Skeletal muscle satellite cell (primary cell): ENCODE measurements at regions not wholly inside any gene's neighbourhood (a gene's known extent, or its start where the extent isn't known, plus 50 kb on each side); places are given as distances from the start of the nearest gene placed in this dataset.
A peak's percentile ranks its signal among the peaks of the same experiment; 100 is the strongest.

Experiments
- H3K27me3 ChIP-seq: 2 replicates; pipeline ENCODE4 v1.7.0; 2013; ENCODE audit warnings: low read length; ENCODE audit not compliant: control insufficient read depth, insufficient read depth
- H3K36me3 ChIP-seq: 2 replicates; pipeline ENCODE4 v1.7.0; 2013; ENCODE audit warnings: mild to moderate bottlenecking, control low read depth, low read length; ENCODE audit not compliant: insufficient read depth
- H3K4me1 ChIP-seq: 2 replicates; pipeline ENCODE4 v1.7.0; 2013; ENCODE audit warnings: low read length; ENCODE audit not compliant: control insufficient read depth, insufficient read depth
- H3K4me2 ChIP-seq: 2 replicates; pipeline ENCODE4 v1.7.0; 2013; ENCODE audit warnings: mild to moderate bottlenecking, low read length
- H3K4me3 ChIP-seq: 2 replicates; pipeline ENCODE4 v1.7.0; 2013; ENCODE audit warnings: low read length
- H3K9ac ChIP-seq: 2 replicates; pipeline ENCODE4 v1.7.0; 2013; ENCODE audit warnings: mild to moderate bottlenecking, low read depth, low read length, moderate library complexity
- H3K9me3 ChIP-seq: replicated peaks from 2 replicates; pipeline ENCODE4 v1.7.0; 2013; ENCODE audit warnings: mild to moderate bottlenecking, control low read depth, low read length

DNA sequence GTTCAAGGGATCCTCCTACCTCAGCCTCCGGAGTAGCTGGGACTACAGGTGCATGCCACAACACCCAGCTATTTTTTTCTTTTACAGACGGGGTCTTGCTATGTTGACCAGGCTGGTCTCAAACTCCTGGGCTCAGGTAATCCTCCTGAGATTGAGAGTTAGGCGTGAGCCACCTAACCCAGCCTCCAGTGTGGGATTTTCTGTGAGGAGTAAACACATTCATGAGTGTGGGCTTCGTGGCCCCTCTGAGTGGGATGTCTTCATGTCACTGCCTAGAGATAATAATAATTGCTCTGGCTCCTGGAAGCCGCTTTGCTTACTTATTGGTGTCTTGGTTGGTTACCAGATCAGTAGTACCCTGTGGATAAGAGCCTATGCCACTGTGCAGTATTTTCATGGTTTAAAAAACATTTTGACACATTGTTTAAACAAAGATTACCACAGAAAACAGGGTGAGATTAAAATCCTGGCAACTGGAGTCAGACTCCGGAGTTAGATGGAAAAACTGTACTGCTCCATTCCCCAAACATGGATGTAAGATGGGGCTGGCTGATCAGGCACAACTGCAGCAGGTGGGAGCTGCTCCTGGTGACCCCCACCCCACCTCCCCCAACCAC is 159.1 kb upstream of the RAB4A start:
- Histone ChIP-seq H3K27me3 (peaks cover 4% of the 10 kb centered on the region), H3K4me3 (no peak overlapping the region), H3K9ac (no peak overlapping the region), H3K36me3 (no peaks in the 10 kb centered on the region), H3K9me3 (no peaks in the 10 kb centered on the region), H3K4me2 (no peak overlapping the region), H3K4me1 (no peaks in the 10 kb centered on the region)

DNA sequence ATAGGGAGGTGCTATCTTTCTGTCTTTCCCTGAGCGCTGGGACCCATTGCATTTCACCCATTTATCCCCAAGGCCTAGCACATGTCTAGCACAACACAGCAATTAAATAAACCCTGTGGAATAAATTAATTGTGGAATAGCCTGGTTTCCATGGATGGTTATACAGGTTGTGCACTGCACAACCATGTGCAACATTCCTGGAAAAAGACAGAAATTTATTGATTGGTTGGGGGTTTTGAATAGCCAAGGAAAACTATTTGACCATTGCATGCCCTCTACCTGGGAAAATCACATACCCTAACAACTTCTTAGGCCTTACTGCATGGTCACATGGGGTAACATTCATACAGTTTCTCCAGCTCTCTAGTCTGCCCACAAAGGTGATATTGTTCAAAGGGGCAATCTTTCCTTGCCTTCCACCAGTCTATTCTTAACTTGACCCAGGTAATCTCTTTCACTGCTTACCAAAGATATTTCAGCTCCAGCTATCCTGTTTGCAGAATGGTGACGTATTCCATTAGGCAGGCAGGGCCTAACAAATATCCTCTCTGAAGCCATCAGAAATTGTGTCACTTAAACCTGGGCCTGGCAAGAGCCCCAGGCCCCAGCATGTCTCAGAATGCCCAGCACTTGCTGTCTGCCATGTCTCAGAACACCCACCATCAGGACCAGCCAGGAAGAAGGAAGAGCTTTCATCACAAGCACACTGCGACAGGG is 157.9 kb upstream of the RAB4A start:
- Histone ChIP-seq H3K4me2 (no peak overlapping the region), H3K9me3 (no peaks in the 10 kb centered on the region), H3K4me3 (no peak overlapping the region), H3K36me3 (no peaks in the 10 kb centered on the region), H3K27me3 (peaks cover 4% of the 10 kb centered on the region), H3K4me1 (peaks cover 5% of the 10 kb centered on the region), H3K9ac (no peak overlapping the region)

- Histone ChIP-seq H3K27me3 (peaks cover under 1% of the 10 kb centered on the region), H3K9ac (no peak overlapping the region), H3K4me2 (no peak overlapping the region), H3K4me1 (peaks cover 5% of the 10 kb centered on the region), H3K36me3 (no peaks in the 10 kb centered on the region), H3K9me3 (no peaks in the 10 kb centered on the region), H3K4me3 (no peak overlapping the region)
Observed at GRCh38 chr1:229114315-229114714, 156.6 kb upstream of the RAB4A start.

DNA sequence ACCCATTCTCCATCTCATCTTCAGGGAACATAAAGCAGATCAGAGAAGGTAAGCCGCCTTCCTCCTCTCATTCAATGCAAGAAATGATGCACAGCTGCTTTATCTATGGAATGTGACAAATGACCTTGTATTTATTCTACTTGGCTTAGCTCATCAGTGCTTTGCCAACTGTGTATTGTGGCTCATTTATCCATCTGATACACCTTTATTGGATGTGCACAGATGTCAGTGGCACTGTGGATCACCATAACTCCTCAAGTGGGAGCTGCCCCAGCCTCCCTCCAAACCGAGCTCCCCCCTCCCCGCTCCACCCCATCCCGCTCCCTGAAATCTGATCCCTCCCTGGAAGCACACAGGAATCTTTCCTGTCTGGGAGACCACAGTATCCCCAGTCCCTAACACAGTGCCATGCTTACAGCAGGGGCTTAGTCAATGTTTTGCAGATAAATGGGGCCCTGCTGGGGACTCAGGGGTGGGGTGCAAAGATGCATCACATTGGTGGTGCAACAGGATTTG is 156.0 kb upstream of the RAB4A start:
- H3K27me3 ChIP-seq: no peaks in the 10 kb centered on the region
- no peaks in the 10 kb centered on the region for H3K36me3 ChIP-seq
- peaks cover 5% of the 10 kb centered on the region for H3K4me1 ChIP-seq
- H3K9ac ChIP-seq: no peak overlapping the region
- H3K4me3 ChIP-seq: no peak overlapping the region
- no peak overlapping the region for H3K4me2 ChIP-seq
- no peaks in the 10 kb centered on the region for H3K9me3 ChIP-seq

DNA sequence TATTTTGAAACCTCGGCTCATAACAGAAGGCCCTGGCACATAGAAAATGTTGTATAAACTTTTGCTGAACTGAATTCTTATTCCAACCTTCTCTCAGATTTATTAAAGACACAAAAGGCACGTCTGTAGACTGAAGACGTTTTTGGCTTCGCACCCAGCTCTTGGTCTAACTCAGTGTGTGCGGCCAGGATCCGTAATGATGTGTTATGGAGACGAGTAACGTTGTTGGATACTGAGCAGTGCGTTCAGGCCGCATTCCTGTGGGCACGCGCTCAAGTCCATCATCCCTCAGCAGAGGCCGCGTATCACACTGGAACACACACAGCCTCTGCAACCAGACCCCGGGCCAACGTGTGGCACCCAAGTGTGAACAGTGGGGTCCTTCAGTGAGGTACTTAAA is 154.8 kb upstream of the RAB4A start:
- Histone ChIP-seq H3K27me3 (no peaks in the 10 kb centered on the region), H3K9ac (no peak overlapping the region), H3K9me3 (no peaks in the 10 kb centered on the region), H3K4me1 (peaks cover 5% of the 10 kb centered on the region), H3K36me3 (no peaks in the 10 kb centered on the region), H3K4me3 (no peak overlapping the region), H3K4me2 (no peak overlapping the region)

DNA sequence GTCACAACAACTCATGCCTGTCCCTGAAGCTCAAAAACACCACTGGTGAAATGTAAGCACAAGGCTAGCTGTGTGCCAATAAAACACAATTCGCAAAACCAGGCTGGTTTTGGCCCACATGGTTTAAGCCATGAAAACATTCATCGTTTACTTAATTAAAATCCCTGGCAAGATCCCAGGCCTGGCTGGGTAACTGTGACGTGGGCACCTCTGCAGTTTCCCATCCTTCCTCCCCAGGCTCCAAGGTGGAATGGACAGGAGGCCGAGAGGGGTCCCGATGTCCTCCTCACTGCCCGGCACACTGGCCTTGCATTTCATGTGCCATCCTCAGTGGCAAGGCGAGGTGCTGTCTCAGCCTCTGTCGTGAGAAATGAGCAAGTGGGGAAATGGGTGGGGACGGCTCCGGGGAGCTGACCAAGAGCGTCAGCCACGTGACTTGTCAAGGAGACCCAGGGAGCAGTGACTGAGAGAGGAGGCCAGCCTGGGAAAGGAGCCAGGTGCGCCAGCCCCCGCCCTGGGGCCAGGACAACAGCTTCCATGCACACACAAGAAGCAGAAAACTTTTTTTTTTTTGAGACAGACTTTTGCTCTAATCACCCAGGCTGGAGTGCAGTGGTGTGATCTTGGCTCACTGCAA is 153.1 kb upstream of the RAB4A start:
- Histone ChIP-seq H3K36me3 (no peaks in the 10 kb centered on the region), H3K9ac (no peak overlapping the region), H3K9me3 (no peaks in the 10 kb centered on the region), H3K4me2 (peak overlapping the region; percentile 1), H3K4me3 (no peak overlapping the region), H3K4me1 (peaks cover 5% of the 10 kb centered on the region), H3K27me3 (no peaks in the 10 kb centered on the region)

- H3K36me3 ChIP-seq: no peaks in the 10 kb centered on the region
- peaks cover 5% of the 10 kb centered on the region for H3K4me1 ChIP-seq
- H3K4me3 ChIP-seq: no peak overlapping the region
- peaks cover under 1% of the 10 kb centered on the region for H3K27me3 ChIP-seq
- H3K9ac ChIP-seq: no peak overlapping the region
- H3K4me2 ChIP-seq: no peak overlapping the region
- no peaks in the 10 kb centered on the region for H3K9me3 ChIP-seq
Observed at GRCh38 chr1:229118477-229119061, 152.3 kb upstream of the RAB4A start.

- Histone ChIP-seq H3K4me1 (peaks cover 5% of the 10 kb centered on the region), H3K4me3 (no peak overlapping the region), H3K4me2 (no peak overlapping the region), H3K9ac (no peak overlapping the region), H3K36me3 (no peaks in the 10 kb centered on the region), H3K9me3 (no peaks in the 10 kb centered on the region), H3K27me3 (peaks cover 6% of the 10 kb centered on the region)
Observed at GRCh38 chr1:229119161-229119560, 151.8 kb upstream of the RAB4A start.

DNA sequence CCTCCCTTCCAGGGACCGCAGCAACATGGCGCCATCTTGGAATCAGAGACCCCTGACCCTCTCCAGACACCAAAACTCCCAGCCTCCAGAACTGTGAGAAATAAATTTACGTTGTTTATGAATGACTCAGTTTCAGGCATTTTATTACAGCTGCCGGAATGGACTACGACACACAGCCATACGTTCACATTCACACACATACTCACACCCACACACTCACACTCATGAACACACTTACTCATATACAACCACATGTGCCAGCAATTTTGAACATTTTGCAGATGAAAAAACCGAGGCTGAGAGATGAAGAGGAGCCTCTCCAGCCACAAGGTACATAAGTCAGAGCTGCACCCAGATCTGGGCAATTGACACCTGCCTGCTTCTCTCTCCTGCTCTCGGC is 151.0 kb upstream of the RAB4A start:
- Histone ChIP-seq H3K36me3 (no peaks in the 10 kb centered on the region), H3K4me1 (peaks cover 5% of the 10 kb centered on the region), H3K27me3 (peaks cover 7% of the 10 kb centered on the region), H3K9ac (no peak overlapping the region), H3K4me2 (no peak overlapping the region), H3K9me3 (no peaks in the 10 kb centered on the region), H3K4me3 (no peak overlapping the region)

DNA sequence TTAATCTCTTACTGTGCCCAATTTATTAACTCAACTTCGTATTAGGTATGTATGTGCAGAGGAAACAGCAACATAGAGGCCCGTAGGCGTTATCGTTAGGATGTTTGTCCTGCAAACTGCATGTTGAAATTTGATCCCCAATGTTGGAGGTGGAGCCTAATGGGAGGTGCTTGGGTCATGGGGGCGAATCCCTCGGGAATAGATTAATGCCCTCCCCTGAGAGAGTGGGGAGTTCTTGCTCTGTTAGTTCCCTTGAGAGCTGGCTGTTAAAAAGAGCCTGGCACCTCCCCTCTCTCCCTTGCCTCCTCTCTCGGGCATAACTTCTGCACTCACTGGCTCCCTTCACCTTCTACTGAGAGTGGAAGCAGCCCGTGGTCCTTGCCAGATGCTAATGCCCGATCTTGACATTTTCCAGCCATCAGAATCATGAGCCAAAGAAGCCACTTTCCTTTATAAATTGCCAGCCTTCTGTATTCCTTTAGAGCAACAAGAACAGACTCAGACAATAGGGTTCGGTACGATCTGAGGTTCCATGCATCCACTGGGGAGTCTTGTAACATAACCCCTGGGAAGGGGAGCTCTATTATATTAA is 149.0 kb upstream of the RAB4A start:
- H3K27me3 ChIP-seq: peaks cover 7% of the 10 kb centered on the region
- H3K4me2 ChIP-seq: no peak overlapping the region
- H3K4me1 ChIP-seq: peaks cover 5% of the 10 kb centered on the region
- no peaks in the 10 kb centered on the region for H3K36me3 ChIP-seq
- H3K4me3 ChIP-seq: no peak overlapping the region
- H3K9ac ChIP-seq: no peak overlapping the region
- H3K9me3 ChIP-seq: no peaks in the 10 kb centered on the region

DNA sequence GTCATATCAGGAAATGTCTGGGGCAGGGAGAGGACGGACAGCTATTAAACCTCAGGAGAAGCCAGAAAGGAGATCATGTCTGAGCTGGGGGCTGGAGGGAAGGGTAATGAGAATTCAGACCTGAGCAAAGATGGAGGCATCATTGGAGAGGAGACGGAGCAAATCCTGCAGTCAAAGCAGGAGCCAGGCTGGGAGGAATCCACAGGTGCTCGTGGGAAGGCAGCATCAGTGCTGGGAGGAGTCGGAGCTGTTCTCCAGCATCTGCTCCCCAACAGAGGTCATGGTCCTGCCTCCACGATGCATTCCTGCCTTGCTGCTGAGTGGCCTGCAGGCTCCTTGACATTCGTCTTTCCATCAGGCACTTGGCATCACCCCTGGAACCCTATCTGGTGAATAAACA is 148.3 kb upstream of the RAB4A start:
- Histone ChIP-seq H3K9ac (no peak overlapping the region), H3K4me3 (no peak overlapping the region), H3K4me2 (no peak overlapping the region)

More for the DNA sequence above, 148.3 kb upstream of the RAB4A start:
- no peaks in the 10 kb centered on the region for H3K9me3 ChIP-seq
- peaks cover 4% of the 10 kb centered on the region for H3K4me1 ChIP-seq
- no peaks in the 10 kb centered on the region for H3K36me3 ChIP-seq
- H3K27me3 ChIP-seq: peaks cover 7% of the 10 kb centered on the region
